Embryonic facial prominence (tissue), 1 donor: ENCODE measurements at regions not wholly inside any gene's neighbourhood (a gene's known extent, or its start where the extent isn't known, plus 50 kb on each side); places are given as distances from the start of the nearest gene placed in this dataset.
"Not testable (repeated sequence)": the region's sequence is repeated elsewhere in the genome, so short reads cannot be mapped to it uniquely, and the experiment has no call there.

Source experiments
- DNase-seq: peaks from one replicate; pipeline ENCODE4 v3.0.0-alpha.2; 2016; ENCODE audit errors: extremely low spot score

GRCh38 chr2:198916548-198917080, 541.1 kb downstream of the SATB2 start:
- DNase-seq = no peak

GRCh38 chr2:198913394-198914152, 544.2 kb downstream of the SATB2 start:
- DNase-seq = no peak

- no peak for DNase-seq
Measured at GRCh38 chr2:198909525-198910267, 548.0 kb downstream of the SATB2 start.

- no peak for DNase-seq
Measured at GRCh38 chr2:198905881-198906612, 551.7 kb downstream of the SATB2 start.

GRCh38 chr2:198901894-198902293, 555.8 kb downstream of the SATB2 start:
- DNase-seq = no peak

- no peak for DNase-seq
Measured at GRCh38 chr2:198900141-198900540, 557.6 kb downstream of the SATB2 start.

- no peak for DNase-seq
Measured at GRCh38 chr2:198890490-198890889, 567.2 kb downstream of the SATB2 start.

- no peak for DNase-seq
Measured at GRCh38 chr2:198883604-198884003, 574.1 kb downstream of the SATB2 start.

GRCh38 chr2:198880986-198881385, 576.8 kb downstream of the SATB2 start:
- DNase-seq = no peak

- DNase-seq = no peak
Measured at GRCh38 chr2:198880421-198880820, 577.3 kb downstream of the SATB2 start.

- no peak for DNase-seq
Measured at GRCh38 chr2:198874472-198874858, 583.3 kb downstream of the SATB2 start.

GRCh38 chr2:198873503-198874471, 584.0 kb downstream of the SATB2 start:
- no peak for DNase-seq

GRCh38 chr2:198863655-198864054, 594.1 kb downstream of the SATB2 start:
- no peak for DNase-seq

GRCh38 chr2:198861080-198861479, 596.7 kb downstream of the SATB2 start:
- DNase-seq = no peak

- no peak for DNase-seq
Measured at GRCh38 chr2:198857246-198857645, 600.5 kb downstream of the SATB2 start.

- DNase-seq = not testable (repeated sequence)
Measured at GRCh38 chr2:198855746-198856145, 602.0 kb downstream of the SATB2 start.

- no peak for DNase-seq
Measured at GRCh38 chr2:198852248-198852647, 605.5 kb downstream of the SATB2 start.

GRCh38 chr2:198825534-198825933, 632.2 kb downstream of the SATB2 start:
- DNase-seq = no peak

- no peak for DNase-seq
Measured at GRCh38 chr2:198817536-198817935, 640.2 kb downstream of the SATB2 start.

- no peak for DNase-seq
Measured at GRCh38 chr2:198815626-198816025, 642.1 kb downstream of the SATB2 start.

- DNase-seq = no peak
Measured at GRCh38 chr2:198811198-198811597, 646.5 kb downstream of the SATB2 start.
